GM21381 (cell line): ENCODE measurements at regions not wholly inside any gene's neighbourhood (a gene's known extent, or its start where the extent isn't known, plus 50 kb on each side); places are given as distances from the start of the nearest gene placed in this dataset.

Experiments
- ATAC-seq: cut with Tn5 transposase; IDR thresholded peaks from one replicate; pipeline ENCODE4 v1.9.1; 2021; ENCODE audit warnings: mild to moderate bottlenecking, moderate library complexity; ENCODE audit not compliant: unreplicated experiment

- ATAC-seq = no peak
Observed at GRCh38 chr2:217538719-217539118, 464.1 kb downstream of the TNS1 start.

GRCh38 chr2:217535957-217536708 is 466.7 kb downstream of the TNS1 start:
- ATAC-seq = no peak

- ATAC-seq = no peak
Observed at GRCh38 chr2:217530392-217531090, 472.3 kb downstream of the TNS1 start.

- ATAC-seq = no peak
Observed at GRCh38 chr2:217529271-217529670, 473.5 kb downstream of the TNS1 start.

GRCh38 chr2:217527590-217528202 is 475.1 kb downstream of the TNS1 start:
- no peak for ATAC-seq

- ATAC-seq = no peak
Observed at GRCh38 chr2:217525076-217525475, 477.7 kb downstream of the TNS1 start.

GRCh38 chr2:217523286-217523685 is 479.5 kb downstream of the TNS1 start:
- ATAC-seq = no peak

- ATAC-seq = no peak
Observed at GRCh38 chr2:217521820-217522219, 481.0 kb downstream of the TNS1 start.

GRCh38 chr2:217520356-217521010 is 482.3 kb downstream of the TNS1 start:
- ATAC-seq = no peak

- no peak for ATAC-seq
Observed at GRCh38 chr2:217517402-217517801, 485.4 kb downstream of the TNS1 start.

- no peak for ATAC-seq
Observed at GRCh38 chr2:217515615-217516309, 487.0 kb downstream of the TNS1 start.

GRCh38 chr2:217513258-217513657 is 489.5 kb downstream of the TNS1 start:
- no peak for ATAC-seq

- ATAC-seq = no peak
Observed at GRCh38 chr2:217512728-217513127, 490.1 kb downstream of the TNS1 start.

- ATAC-seq = no peak
Observed at GRCh38 chr2:217512259-217512658, 490.5 kb downstream of the TNS1 start.

- no peak for ATAC-seq
Observed at GRCh38 chr2:217511850-217512249, 490.9 kb downstream of the TNS1 start.

GRCh38 chr2:217510771-217511291 is 492.0 kb downstream of the TNS1 start:
- ATAC-seq = no peak

- ATAC-seq = no peak
Observed at GRCh38 chr2:217505303-217505702, 497.5 kb downstream of the TNS1 start.

GRCh38 chr2:217501887-217502286 is 500.9 kb downstream of the TNS1 start:
- ATAC-seq = no peak

- no peak for ATAC-seq
Observed at GRCh38 chr2:217497843-217498377, 504.9 kb downstream of the TNS1 start.

GRCh38 chr2:217494557-217494956 is 508.2 kb downstream of the TNS1 start:
- ATAC-seq = no peak
